Tibial nerve (tissue), 3 donors: ENCODE measurements at regions not wholly inside any gene's neighbourhood (a gene's known extent, or its start where the extent isn't known, plus 50 kb on each side); places are given as distances from the start of the nearest gene placed in this dataset.

Experiments used
- POLR2A ChIP-seq, 2 donors: fragments of 450-650 bp; IDR thresholded peaks; one replicate each; pipeline ENCODE4 v1.6.1; 2017; ENCODE audit warnings: antibody characterized with exemption in 2 of 2, mild to moderate bottlenecking in 2 of 2, moderate library complexity in 2 of 2
- TF ChIP-seq, protein P1 (sequence below), 5 experiments: fragments of 200-600 bp in 3 of 5; fragments of 450-650 bp in 2 of 5; sonication (generic) in 3 of 5; IDR thresholded peaks; one replicate each; pipeline ENCODE4 v1.5.1; 2016 to 2019; ENCODE audit warnings: antibody characterized with exemption in 5 of 5, mild to moderate bottlenecking in 3 of 5, moderate library complexity in 2 of 5

DNA sequence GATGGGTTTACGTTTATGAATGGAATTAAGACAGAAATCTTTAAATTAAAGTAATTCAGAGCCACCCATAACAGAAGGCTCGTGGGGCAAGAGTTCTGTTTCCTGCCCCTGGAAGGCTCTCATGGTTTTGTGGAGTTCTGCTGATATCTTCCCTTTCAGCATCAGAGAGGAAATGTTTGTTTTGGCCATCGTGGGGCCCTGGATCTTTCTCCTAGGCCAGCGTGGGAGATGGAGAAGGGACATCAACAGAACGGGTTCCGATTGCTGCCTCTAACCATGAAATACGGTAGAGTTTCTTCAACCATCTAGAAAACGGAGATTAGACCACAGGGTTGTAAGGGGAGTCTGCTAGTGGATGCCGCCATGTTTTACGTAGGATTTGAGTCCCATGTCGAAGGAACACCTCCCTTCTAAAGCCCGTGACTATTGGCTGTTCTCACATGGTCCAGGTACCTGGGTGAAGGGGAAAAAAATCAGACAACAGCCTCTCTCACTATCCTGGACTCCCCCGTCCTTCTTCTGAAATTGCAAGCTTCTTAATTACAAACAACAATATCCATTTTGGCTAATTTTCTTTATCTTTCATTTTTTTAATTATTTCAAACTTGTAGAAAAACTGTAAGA lies 169.1 kb upstream of the CELF2 start:
- TF ChIP-seq, protein P1, sequence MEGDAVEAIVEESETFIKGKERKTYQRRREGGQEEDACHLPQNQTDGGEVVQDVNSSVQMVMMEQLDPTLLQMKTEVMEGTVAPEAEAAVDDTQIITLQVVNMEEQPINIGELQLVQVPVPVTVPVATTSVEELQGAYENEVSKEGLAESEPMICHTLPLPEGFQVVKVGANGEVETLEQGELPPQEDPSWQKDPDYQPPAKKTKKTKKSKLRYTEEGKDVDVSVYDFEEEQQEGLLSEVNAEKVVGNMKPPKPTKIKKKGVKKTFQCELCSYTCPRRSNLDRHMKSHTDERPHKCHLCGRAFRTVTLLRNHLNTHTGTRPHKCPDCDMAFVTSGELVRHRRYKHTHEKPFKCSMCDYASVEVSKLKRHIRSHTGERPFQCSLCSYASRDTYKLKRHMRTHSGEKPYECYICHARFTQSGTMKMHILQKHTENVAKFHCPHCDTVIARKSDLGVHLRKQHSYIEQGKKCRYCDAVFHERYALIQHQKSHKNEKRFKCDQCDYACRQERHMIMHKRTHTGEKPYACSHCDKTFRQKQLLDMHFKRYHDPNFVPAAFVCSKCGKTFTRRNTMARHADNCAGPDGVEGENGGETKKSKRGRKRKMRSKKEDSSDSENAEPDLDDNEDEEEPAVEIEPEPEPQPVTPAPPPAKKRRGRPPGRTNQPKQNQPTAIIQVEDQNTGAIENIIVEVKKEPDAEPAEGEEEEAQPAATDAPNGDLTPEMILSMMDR (IDR thresholded peaks at IDR 0.05), result no peak
- TF ChIP-seq POLR2A (IDR thresholded peaks at IDR 0.05), result no peak
